HG02870 (cell line): ENCODE measurements at regions not wholly inside any gene's neighbourhood (a gene's known extent, or its start where the extent isn't known, plus 50 kb on each side); places are given as distances from the start of the nearest gene placed in this dataset.
"Not testable (repeated sequence)": the region's sequence is repeated elsewhere in the genome, so short reads cannot be mapped to it uniquely, and the experiment has no call there.

ENCODE experiments used
- ATAC-seq: cut with Tn5 transposase; IDR thresholded peaks from one replicate; pipeline ENCODE4 v1.9.1; 2021; ENCODE audit warnings: mild to moderate bottlenecking, moderate library complexity; ENCODE audit not compliant: unreplicated experiment

DNA sequence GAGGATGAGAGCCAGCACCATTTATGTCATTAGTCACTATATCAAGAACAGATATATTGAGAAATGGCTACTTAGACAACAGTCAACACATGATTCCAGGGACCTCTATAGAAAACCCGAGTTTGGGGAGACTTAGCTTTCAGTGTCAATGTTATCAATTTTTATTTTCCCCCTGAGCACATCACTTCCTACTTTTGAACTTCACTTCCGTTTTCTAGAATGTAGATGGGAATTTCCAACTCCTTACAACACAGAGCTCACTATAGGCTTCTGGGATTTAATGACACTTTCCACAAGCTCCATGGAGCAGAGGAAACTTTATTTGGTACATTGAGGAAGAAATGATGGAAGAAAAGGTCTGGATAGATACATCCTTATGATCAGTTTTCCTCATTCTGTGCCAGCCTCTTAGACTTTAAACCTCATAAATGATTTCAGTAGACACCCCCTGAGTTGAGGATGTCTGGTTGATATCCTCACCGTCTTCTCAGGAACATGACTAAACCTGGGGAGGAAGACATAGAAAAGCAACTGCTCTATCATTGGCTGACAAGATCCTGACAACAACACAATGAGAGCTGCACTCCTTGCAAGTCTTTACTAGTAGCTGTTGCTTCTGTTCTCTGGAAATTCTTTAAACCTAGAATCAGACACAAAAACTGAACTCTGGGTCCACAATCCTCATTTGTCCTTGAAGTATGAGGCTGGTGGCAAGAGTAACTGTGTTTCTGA, 449.4 kb upstream of the OR4E1 start:
- ATAC-seq = no peak

DNA sequence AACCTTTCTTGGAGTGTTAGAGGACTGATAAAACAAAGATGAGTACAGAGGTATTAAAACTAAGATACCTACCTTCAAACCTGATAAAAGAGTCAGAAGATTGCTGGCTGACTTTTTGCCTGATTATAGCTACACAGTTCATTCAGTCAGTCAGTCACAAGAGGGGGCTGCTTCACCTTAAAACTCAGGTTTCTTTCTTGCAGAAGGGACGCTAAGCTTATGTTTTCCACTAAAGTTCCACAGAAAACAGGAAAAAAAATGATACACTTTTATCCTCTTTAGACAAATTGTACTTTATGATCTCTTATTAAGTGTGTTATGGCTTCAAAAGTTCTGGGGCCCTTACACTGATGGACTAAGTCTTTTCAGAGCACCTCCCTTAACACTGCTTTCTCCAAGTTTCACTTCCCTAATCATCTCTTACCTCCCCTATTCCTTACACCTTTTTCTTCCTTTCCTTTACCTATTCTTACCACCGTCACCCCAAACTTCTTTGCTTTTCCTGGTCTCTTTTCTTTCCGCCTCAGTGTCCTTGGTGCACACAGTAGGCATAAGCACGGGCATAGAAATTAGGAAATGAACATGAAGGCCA, 448.7 kb upstream of the OR4E1 start:
- no peak for ATAC-seq

DNA sequence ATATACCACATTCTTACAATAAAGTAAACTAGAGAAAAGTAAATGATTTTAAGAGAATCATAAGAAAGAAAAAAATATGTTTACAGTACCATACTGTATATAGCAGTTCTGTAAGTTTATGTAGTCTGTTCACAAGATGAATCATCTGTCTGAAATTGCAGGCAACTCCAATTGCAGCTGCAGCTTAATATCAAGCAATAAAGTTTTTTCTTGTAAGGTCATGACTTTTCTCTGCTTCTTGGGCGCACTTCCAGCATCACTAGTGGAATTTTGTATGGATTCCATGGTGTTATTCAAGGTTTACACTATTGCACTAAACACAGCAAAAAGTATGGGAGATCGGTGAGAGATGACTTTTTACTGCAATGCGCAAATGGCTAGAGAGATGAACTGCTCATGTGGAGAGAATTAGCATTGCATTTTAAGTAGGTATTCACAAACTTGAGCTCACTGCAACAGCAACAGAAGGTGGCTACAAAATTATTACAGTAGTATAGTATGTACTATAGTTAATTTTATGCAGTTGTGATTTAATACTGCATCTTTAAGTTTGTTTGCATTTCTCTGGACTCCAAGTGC, 445.4 kb upstream of the OR4E1 start:
- ATAC-seq = no peak

DNA sequence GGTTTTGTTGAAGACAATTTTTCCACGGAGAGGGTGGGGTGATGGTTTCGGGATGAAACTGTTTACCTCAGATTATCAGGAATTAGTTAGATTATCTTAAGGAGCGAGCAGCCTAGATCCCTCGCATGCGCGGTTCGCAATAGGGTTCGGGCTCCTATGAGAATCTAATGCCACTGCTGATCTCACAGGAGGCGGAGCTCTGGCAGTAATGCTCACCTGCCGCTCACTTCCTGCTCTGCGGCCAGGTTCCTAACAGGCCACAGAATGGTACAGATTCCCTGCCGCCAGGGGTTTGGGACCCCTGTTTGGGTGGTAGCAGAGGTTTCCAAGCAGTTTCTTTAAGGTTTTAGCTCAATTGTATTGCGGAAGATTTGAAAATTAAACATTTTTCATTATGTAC, 439.8 kb upstream of the OR4E1 start:
- no peak for ATAC-seq

DNA sequence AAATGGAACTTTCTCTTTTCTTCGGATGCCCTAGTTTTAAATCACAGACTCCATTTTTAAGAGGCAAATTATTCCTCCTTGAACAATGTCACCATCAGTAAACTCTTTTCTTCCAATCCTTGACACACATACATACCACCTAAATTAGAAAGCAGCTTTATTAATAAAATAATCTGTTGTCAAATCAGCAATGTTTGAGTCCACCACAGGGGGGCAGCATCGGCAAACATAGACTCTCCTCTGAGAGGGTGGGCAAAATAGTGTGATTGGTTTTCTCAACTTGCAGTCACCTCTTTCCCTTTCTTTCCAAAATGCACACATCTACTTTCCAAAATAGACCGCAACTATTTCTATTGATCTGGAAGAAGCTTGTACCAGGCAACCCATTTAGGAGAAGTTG, 438.4 kb upstream of the OR4E1 start:
- ATAC-seq = no peak

DNA sequence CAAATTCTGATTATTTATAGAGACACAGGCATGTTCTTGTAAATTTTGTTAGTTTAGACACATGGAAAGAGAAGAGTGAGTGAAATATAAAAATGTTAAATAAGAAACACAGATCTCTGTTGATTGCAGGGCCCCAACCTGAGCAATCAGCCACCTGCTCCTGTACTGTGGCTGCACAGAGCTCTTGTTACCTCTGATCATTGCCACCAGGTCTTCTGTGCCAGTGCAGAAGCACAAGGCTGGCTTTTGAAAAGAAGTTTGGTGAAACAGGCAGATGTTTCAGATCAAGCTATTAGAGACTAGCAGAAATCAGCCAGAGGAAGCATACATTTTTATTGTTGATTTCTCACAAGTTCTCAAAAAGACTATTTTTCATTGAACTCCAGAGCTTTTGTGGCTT, 434.1 kb upstream of the OR4E1 start:
- ATAC-seq = no peak

DNA sequence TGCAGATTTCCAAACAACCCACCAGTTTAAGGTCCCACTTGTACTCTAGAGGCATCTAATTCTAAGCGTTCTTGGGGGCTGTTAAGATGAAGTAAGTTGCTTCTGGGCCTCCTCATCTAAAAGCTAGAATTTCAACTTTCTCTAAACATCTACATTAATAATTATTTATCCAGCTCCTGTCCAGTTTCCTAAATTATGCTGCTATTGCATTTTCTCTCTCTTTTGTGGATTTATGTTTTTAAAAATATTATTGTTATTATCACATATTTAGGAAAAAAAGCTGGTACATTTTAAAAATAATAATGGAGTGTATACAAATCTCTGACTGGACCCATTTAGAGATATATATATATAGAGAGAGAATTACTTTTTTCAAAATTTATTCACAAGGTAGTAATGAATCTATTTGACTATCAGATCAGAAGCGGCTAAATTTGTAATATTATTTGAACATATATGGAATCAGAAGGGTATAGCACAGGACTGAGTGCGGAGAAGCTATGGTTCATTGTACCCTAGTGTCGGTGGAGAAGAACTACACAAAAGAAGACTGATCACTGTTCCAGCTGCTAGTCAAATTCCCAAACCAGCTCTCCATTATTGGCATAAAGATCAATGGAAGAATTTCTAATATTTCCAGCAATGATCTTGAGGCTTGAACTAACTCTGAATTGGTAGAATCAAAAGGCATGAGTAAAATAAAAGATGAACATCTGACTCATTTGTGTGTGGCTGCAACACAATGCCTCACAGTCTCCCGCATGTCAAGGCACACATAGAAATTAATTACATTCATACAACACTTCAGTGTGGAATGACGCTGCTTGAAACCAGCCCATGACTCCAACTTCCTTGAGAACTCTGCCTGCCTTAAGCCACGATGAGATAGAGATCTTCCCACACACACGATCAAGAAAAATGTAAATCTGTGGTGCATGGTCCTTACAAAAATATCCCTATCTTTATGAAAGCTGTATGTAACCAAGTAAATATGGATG, 433.4 kb upstream of the OR4E1 start:
- ATAC-seq = no peak

DNA sequence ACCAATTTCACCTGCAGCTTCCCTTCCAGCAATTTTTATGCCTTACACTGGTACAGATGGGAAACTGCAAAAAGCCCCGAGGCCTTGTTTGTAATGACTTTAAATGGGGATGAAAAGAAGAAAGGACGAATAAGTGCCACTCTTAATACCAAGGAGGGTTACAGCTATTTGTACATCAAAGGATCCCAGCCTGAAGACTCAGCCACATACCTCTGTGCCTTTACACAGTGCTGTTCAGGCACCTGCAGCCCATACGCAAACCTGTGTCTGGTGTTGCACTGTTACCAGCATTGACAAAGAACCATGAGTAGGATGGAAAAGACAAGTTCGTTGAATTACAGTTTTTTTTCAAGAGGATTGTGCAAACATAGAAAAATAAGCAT, 432.0 kb upstream of the OR4E1 start:
- ATAC-seq = no peak

DNA sequence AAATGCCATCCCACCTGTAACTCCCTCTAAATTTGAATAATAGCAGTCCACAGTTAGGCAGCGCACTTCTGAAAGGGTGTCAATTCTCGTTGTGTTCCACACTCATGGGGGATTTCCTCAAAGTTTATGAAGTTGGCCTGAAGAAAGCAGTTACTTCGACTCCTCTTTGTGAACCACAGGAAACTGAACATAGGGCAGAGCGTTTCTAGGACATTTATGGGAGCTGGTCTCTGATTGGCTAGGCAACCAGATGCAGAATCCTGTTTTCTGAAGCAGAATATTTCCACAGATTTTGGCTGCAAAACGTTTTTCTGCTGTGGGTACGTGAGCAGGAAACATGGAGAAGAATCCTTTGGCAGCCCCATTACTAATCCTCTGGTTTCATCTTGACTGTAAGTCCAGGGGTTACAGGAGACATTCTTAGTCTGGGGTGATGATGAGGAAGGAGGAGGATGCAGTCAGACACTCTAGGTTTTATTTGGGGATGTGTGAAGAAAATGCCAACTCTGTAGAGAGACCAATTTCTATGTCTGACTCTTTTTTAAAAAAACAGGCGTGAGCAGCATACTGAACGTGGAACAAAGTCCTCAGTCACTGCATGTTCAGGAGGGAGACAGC, 431.5 kb upstream of the OR4E1 start:
- ATAC-seq = no peak

DNA sequence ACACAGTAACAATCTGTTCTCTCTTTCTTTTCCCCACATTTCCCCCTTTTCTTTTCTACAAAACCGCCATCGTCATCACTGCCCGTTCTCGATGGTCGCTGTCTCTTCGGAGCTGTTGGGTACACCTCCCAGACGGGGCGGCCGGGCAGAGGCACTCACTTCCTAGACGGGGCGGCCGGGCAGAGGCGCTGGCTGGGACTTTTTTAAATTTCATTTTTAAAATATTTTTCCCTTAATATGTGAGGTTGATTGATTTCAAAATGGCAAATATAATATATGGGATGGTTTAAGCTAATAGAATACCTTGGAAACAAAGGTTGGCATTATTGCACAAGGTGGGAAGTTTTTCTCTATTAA, 427.1 kb upstream of the OR4E1 start:
- ATAC-seq = not testable (repeated sequence)

DNA sequence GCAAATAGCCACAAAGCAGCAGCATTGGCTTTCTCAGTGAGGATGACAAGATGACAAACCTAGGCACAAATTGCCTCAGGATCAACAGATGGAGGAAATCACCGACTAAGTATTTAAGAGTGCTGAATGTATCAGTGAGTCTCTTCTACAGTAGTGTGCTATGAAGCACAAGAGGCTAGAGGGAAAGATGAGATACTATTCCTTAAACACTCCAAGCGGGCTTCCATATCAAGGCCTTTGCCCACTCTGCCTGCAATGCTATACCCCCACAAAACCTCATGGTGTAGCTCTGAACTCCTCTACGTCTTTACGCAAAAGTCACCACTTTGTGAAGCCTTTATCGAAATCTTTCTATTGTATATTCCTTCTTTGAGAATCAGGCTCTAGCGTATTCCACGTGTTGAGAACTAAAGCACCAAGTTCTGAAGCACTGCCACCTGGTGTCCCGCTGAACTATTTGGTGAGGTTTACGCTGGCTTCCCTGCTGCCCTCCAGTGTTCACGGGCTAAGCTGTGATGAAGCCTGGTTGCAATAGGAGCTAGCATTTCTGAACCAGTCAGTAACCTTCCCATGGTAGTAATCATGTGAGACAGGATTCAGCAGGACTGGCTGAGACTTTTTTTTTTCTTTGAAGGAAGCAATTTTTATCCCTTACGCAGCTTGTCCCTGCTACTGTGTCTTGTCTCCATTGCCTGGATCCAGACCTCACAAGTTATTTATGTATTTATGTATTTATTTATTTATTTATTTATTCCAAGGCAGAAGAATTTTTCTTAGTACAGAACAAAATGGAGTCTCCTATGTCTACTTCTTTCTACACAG, 426.5 kb upstream of the OR4E1 start:
- no peak for ATAC-seq

DNA sequence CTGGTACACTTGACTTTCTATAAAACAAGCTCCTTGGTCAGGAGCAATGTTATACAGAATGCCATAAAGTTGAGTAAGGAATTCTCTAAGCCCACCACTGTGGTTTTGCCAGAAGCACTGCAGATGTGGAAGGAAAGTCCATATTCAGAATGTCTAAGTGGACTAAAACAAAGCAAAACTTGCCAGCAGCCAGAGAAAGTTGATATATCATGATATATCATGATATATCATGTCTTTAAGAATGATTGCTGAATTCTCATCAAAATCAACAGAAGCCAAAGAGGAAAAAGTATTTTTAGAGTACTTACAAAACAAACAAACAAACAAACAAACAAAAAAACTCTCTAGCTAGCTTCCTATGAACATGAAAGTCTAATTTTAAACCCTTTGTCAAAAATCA, 424.8 kb upstream of the OR4E1 start:
- no peak for ATAC-seq

DNA sequence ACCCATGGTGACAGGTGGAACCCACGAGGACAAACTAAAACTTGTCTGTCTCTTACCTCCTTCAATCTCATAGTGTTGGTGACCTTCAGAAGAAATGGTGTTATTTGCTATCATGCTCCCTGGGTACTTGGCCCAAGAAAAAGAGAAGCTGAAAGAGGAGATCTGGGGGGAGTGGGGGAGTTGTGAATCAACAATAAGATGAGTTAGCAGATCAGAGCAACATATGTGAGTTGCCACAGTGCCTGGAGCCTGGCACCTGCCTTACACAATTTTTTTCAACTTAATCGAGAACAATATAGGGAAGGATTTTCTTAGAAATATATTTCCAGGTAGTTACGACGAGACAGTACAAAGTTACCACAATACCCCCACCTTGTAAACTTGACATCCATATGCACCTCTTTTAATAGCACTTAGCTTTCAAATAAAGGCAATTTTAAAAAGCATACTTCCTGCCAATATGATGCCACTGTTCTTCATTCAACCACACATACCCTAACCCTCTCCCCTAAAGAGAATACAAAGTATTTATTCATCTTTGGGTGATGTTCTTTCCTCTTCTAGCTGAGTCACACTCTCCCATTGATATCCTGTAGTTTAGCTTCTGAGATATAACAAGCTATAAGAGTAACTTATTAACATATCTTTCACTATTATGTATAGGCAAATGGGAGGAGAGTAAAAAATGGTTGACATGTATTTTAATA, 424.1 kb upstream of the OR4E1 start:
- ATAC-seq = no peak

DNA sequence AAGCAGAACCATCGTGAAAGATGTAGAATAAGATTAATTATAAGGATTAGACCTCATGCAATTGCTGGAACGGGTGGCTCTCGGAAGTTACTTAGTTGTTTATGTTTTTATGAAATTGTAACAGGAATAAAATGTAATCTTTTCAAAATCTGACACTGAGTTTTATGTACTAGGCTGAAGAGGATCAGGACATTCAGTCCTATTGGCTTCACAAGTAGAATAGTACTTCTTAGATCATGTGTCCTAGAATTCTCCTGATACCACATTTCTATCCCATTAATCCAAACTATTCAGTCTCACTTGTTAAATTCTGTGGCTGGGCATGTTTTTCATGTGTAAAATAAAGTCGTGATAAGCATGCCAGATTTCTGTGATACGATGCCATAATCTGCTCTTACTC, 423.5 kb upstream of the OR4E1 start:
- no peak for ATAC-seq

DNA sequence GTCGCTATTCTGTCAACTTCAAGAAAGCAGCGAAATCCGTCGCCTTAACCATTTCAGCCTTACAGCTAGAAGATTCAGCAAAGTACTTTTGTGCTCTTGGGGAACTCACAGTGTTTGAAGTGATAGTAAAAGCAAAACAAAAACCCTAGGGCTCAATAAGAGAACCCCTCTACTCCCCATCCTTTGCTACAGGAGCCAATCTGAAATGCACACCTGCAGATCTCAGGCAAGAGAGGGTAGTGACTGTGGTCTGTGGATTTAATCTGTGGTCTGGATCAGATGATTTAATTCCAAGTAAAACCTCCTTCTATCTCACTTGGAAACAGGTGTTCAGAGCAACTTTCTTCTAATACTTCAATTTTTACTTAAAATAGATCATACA, 422.9 kb upstream of the OR4E1 start:
- no peak for ATAC-seq

DNA sequence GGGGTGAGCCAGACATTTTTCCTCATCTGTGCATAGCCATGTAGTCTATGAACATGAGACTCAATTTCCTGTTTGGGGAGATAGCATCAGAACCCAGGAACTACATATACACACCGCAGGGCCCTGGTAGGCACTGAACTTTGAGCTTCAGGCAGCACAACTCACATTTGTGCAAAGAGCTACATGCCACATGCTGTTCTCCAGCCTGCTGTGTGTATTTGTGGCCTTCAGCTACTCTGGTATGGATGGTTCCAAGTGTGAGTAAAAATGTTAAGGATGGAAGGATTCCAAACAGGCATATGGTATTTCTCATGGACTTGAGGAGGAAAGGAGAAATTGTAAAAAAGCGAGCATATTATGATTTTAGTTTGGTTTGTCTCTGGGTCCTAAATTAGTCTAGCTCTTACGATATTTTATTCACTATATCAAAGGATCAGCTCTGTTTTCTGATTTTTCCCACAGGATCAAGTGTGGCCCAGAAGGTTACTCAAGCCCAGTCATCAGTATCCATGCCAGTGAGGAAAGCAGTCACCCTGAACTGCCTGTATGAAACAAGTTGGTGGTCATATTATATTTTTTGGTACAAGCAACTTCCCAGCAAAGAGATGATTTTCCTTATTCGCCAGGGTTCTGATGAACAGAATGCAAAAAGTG, 422.4 kb upstream of the OR4E1 start:
- ATAC-seq = no peak

DNA sequence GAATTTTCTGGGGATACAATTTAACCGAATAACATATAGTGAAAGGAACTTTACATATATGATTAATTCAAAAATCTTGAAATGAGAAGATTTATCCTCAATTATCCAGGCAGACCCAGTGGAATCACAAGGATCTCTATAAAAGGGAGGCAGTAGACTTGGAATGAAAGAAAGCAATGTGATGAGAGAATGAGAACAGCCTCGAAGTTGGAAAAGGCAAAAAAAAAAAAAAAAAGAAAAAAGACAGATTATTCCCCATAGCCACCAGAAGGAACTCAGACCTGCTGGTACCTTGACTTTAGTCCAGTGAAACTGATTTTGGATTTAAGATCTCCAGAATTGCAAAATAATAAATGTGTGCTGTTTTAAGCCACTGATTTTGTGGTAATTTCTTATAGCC, 416.3 kb upstream of the OR4E1 start:
- no peak for ATAC-seq

DNA sequence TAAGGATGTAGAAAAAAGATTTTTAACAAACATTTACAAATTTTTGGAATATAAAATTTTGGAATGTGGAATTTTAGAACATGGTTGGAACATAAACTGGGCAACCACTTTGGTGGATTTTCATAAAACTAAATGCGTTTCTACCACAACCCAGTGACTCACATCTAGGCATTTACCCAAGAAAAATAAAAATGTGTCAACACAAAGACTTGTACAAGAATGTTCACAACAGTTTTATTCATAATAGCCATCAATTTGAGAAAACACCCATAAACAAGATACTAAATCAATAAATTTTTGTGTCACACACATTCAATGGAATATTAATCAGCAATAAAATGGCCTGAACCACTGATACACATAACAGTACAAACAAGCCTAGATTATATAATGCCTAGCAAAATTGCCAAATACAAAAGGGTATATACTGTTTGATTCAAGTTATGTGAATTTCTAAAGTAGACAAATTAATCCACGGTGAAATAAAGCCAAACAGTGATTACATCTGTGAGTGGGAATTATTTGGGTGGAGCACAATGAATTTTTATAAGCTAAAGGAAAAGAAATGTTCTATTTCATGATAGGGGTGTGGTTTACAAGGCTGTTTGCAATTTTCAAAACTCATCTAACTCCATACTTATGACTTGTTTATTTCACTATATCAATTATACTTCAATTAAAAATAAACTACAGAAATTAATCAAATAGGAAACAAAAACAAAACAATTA, 415.2 kb upstream of the OR4E1 start:
- no peak for ATAC-seq
